ENCODE measurements at regions not wholly inside any gene's neighbourhood (a gene's known extent, or its start where the extent isn't known, plus 50 kb on each side); places are given as distances from the start of the nearest gene placed in this dataset.

DNA sequence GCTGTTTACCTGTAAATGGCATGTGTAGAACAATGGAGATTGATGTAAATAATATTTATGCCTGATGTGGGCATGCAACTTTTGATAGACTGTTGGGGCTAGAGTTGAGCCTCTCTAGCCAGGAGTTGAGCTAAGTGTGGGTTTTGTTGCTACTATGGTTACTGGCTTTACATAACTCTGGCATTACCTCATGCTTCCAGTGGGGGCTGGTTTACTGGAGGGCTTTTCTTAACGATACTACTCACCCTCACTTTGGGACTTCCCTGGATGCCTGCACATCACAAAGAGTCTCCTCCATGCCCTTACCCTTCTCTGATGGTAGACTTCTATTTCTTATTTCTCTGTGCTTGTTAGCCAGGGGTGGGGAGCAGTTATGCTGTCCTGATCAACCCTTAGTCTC is 524.6 kb upstream of the CDH4 start:
- TF ChIP-seq ZBTB20 (tag by site-specific recombination; IDR thresholded peaks at IDR 0.05) (no peak), ZBTB8A (tag by site-specific recombination; IDR thresholded peaks at IDR 0.05) (no peak), CTCF (tag by site-specific recombination; IDR thresholded peaks at IDR 0.05) (no peak), ZNF776 (tag by site-specific recombination; IDR thresholded peaks at IDR 0.05; ENCODE audit: borderline replicate concordance) (no peak), GLIS1 (tag by site-specific recombination; IDR thresholded peaks at IDR 0.05) (no peak), REPIN1 (tag by site-specific recombination; IDR thresholded peaks at IDR 0.05; ENCODE audit: low read depth) (no peak), ZNF302 (tag by site-specific recombination; IDR thresholded peaks at IDR 0.05; ENCODE audit: low read depth) (no peak), ZNF670 (tag by site-specific recombination; IDR thresholded peaks at IDR 0.05; ENCODE audit: low read depth) (no peak), ZNF24 (tag by site-specific recombination; IDR thresholded peaks at IDR 0.05) (no peak)
- TF ChIP-seq, protein P1, sequence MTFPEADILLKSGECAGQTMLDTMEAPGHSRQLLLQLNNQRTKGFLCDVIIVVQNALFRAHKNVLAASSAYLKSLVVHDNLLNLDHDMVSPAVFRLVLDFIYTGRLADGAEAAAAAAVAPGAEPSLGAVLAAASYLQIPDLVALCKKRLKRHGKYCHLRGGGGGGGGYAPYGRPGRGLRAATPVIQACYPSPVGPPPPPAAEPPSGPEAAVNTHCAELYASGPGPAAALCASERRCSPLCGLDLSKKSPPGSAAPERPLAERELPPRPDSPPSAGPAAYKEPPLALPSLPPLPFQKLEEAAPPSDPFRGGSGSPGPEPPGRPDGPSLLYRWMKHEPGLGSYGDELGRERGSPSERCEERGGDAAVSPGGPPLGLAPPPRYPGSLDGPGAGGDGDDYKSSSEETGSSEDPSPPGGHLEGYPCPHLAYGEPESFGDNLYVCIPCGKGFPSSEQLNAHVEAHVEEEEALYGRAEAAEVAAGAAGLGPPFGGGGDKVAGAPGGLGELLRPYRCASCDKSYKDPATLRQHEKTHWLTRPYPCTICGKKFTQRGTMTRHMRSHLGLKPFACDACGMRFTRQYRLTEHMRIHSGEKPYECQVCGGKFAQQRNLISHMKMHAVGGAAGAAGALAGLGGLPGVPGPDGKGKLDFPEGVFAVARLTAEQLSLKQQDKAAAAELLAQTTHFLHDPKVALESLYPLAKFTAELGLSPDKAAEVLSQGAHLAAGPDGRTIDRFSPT (tag by site-specific recombination; IDR thresholded peaks at IDR 0.05): no peak
- TF ChIP-seq, protein P2, sequence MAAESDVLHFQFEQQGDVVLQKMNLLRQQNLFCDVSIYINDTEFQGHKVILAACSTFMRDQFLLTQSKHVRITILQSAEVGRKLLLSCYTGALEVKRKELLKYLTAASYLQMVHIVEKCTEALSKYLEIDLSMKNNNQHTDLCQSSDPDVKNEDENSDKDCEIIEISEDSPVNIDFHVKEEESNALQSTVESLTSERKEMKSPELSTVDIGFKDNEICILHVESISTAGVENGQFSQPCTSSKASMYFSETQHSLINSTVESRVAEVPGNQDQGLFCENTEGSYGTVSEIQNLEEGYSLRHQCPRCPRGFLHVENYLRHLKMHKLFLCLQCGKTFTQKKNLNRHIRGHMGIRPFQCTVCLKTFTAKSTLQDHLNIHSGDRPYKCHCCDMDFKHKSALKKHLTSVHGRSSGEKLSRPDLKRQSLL (tag by site-specific recombination; IDR thresholded peaks at IDR 0.05): no peak

Measured in HEK293 (cell line).